Endothelial cell (in vitro differentiated cells): ENCODE measurements at regions not wholly inside any gene's neighbourhood (a gene's known extent, or its start where the extent isn't known, plus 50 kb on each side); places are given as distances from the start of the nearest gene placed in this dataset.

Experiments used
- DNase-seq: peaks from one replicate; pipeline ENCODE4 v3.0.0; 2021; ENCODE audit warnings: low spot score
- H3K27ac Mint-ChIP-seq: one replicate; pipeline ENCODE4 v1.8.0; 2021; ENCODE audit warnings: mixed read lengths, inconsistent platforms; ENCODE audit not compliant: unreplicated experiment
- H3K27me3 Mint-ChIP-seq: one replicate; pipeline ENCODE4 v1.8.0; 2021; ENCODE audit warnings: mild to moderate bottlenecking, moderate library complexity, mixed read lengths, inconsistent platforms; ENCODE audit not compliant: unreplicated experiment
- H3K36me3 Mint-ChIP-seq: one replicate; pipeline ENCODE4 v1.8.0; 2021; ENCODE audit warnings: mild to moderate bottlenecking, low read depth, mixed read lengths, inconsistent platforms; ENCODE audit not compliant: unreplicated experiment
- H3K4me1 Mint-ChIP-seq: one replicate; pipeline ENCODE4 v1.8.0; 2021; ENCODE audit warnings: mild to moderate bottlenecking, mixed read lengths, inconsistent platforms; ENCODE audit not compliant: unreplicated experiment
- H3K4me3 Mint-ChIP-seq: one replicate; pipeline ENCODE4 v1.8.0; 2021; ENCODE audit warnings: mild to moderate bottlenecking, mixed read lengths, inconsistent platforms; ENCODE audit not compliant: unreplicated experiment
- H3K9me3 Mint-ChIP-seq: one replicate; pipeline ENCODE4 v1.8.0; 2021; ENCODE audit warnings: mixed read lengths, inconsistent platforms; ENCODE audit not compliant: unreplicated experiment
- TF ChIP-seq, protein P1 (sequence below): fragments of 200-600 bp; sonication (generic); IDR thresholded peaks from one replicate; pipeline ENCODE4 v1.5.0; 2021; ENCODE audit warnings: antibody characterized with exemption; ENCODE audit not compliant: unreplicated experiment

DNA sequence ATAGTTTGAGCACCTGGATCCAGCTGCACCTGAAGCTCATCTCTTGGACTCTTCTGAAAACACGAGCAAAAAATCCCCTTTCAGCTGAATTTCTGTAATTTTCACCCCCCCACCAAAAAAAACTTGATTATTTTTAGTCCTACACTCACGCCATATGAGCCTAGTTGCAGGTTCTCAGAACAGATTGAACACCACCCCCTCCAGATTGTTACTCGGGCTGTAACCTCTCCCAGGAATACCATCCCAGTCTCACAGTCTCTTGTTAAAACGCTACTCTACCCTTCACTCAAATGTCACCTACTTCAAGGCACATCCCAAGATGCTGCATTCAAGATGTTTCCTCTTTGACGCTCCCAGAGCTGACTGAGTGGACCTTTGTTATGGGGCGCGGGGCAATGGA lies 96.3 kb upstream of the PRDM11 start:
- Mint-ChIP-seq H3K9me3 (no peaks in the 10 kb centered on the region), H3K27ac (no peak overlapping the region), H3K4me3 (no peak overlapping the region), H3K27me3 (peaks cover 14% of the 10 kb centered on the region), H3K36me3 (no peaks in the 10 kb centered on the region), H3K4me1 (peaks cover 48% of the 10 kb centered on the region)
- TF ChIP-seq, protein P1, sequence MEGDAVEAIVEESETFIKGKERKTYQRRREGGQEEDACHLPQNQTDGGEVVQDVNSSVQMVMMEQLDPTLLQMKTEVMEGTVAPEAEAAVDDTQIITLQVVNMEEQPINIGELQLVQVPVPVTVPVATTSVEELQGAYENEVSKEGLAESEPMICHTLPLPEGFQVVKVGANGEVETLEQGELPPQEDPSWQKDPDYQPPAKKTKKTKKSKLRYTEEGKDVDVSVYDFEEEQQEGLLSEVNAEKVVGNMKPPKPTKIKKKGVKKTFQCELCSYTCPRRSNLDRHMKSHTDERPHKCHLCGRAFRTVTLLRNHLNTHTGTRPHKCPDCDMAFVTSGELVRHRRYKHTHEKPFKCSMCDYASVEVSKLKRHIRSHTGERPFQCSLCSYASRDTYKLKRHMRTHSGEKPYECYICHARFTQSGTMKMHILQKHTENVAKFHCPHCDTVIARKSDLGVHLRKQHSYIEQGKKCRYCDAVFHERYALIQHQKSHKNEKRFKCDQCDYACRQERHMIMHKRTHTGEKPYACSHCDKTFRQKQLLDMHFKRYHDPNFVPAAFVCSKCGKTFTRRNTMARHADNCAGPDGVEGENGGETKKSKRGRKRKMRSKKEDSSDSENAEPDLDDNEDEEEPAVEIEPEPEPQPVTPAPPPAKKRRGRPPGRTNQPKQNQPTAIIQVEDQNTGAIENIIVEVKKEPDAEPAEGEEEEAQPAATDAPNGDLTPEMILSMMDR: no peak
- DNase-seq: no peak

DNA sequence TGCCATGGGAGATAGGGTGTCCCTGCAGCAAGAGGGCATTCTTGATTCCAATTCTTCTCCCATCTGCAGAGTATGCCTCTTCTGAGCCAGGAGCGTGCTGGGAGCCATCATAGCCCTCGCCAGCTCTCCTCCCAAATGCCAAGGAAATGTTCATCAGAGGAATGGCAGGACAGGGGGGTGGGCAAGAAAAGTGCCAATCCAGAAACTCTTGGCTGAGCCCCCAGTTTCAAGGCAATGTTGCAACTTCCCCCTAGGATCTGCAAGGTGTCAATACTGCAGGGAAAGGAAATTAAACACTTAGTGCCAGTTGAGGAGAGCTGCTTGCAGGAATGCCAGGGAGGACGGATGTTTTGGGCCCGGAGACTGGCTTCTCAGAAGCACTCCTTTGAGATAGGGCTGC lies 94.8 kb upstream of the PRDM11 start:
- Mint-ChIP-seq H3K27ac (no peak overlapping the region), H3K4me1 (peaks cover 33% of the 10 kb centered on the region), H3K9me3 (no peaks in the 10 kb centered on the region), H3K27me3 (peaks cover 11% of the 10 kb centered on the region), H3K4me3 (no peak overlapping the region), H3K36me3 (no peaks in the 10 kb centered on the region)
- TF ChIP-seq, protein P1: no peak
- DNase-seq: no peak

DNA sequence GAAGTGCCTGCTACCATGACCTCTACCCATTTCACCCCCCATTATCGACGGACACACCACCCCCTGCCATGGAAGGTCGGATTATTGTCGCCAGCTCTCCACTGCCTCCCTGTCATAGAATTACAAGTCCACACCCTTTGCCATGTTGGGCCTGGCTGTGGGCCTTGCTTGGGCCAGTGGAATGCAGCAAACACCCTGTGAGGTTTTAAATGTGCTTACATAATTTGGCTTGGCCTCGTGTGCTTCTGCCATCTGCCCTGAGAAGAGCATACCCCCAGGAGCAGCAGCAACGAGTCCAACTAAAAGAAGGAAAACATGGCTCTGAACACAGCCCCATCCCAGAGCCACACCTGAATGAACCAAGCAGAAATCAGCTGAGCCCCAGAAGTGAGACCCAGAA lies 94.1 kb upstream of the PRDM11 start:
- Mint-ChIP-seq H3K27me3 (peaks cover 11% of the 10 kb centered on the region), H3K4me3 (peak overlapping the region; percentile 74), H3K27ac (no peak overlapping the region), H3K4me1 (peaks cover 33% of the 10 kb centered on the region), H3K36me3 (no peaks in the 10 kb centered on the region), H3K9me3 (no peaks in the 10 kb centered on the region)
- TF ChIP-seq, protein P1: no peak
- DNase-seq: no peak

DNA sequence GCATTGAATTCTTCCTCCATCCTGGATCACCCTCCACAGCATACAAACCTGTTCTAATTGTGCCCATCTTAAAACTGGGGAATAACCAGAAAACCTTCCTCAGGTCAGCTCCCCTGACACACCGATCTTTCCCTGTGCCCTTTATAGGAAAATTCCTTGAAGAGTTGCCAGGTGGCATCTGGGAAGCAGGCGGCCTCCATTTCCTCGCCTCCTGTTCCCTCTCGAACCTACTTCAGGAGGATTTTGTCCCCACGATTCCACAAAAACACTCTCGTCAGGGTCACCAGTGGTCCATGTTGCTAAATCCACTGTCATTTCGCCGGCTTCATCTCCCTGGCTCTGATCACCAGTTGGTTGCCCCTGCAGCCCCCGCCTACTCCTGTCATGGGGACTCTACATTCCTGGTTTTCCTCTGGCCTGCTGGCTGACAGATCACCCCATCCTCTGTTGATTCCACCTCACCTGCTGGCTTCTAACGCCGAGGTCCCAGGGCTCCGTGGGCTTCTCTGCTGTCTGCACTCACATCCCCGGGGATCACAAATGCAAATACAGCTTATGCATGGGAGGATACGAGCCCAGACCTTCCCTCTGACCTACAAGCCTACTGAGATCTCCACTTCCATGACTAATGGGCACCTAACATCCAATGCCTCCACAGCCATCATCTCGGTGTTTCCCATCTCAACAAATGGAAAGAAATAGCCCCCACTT lies 92.5 kb upstream of the PRDM11 start:
- peaks cover 27% of the 10 kb centered on the region for H3K4me1 Mint-ChIP-seq
- DNase-seq: no peak
- H3K4me3 Mint-ChIP-seq: no peak overlapping the region
- H3K27me3 Mint-ChIP-seq: peaks cover 11% of the 10 kb centered on the region
- TF ChIP-seq, protein P1: no peak
- no peak overlapping the region for H3K27ac Mint-ChIP-seq
- no peaks in the 10 kb centered on the region for H3K36me3 Mint-ChIP-seq
- no peaks in the 10 kb centered on the region for H3K9me3 Mint-ChIP-seq

DNA sequence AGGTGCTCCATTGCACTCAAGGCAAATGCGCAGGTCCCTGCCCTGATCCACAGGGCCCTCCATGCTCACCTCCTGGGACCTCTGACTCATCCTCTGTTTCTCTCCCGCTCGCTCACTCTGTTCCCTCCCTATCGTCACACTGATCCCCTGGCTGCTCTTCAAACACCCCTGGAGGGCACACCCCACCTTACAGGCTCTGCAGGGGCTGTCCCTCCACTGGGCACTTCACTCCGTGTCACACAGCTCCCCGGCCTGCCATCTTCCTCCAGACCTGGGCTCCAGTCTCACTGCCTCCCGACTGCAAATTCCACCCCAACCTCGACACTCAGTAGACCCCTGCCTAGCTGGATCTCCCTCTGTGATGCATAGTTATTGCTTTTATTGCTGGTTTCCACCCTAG lies 91.5 kb upstream of the PRDM11 start:
- Mint-ChIP-seq H3K27ac (no peak overlapping the region), H3K9me3 (no peaks in the 10 kb centered on the region), H3K36me3 (no peaks in the 10 kb centered on the region), H3K27me3 (peaks cover 11% of the 10 kb centered on the region), H3K4me1 (peaks cover 20% of the 10 kb centered on the region), H3K4me3 (no peak overlapping the region)
- no peak for DNase-seq
- TF ChIP-seq, protein P1: no peak
